ENCODE measurements at regions not wholly inside any gene's neighbourhood (a gene's known extent, or its start where the extent isn't known, plus 50 kb on each side); places are given as distances from the start of the nearest gene placed in this dataset.
"Not testable (repeated sequence)": the region's sequence is repeated elsewhere in the genome, so short reads cannot be mapped to it uniquely, and the experiment has no call there.

- no peaks in the 10 kb centered on the region for H3K79me2 ChIP-seq (ENCODE audit: insufficient read depth, low read depth)
- TF ChIP-seq CTCF (conservative IDR thresholded peaks at IDR 0.05; ENCODE audit: low read depth, low read length), result peak; percentile 61
- H3K4me1 ChIP-seq (ENCODE audit: low read depth, poor library complexity, severe bottlenecking), result no peaks in the 10 kb centered on the region
- no peak overlapping the region for H3K27ac ChIP-seq
- no peaks in the 10 kb centered on the region for H3K27me3 ChIP-seq (ENCODE audit: insufficient read depth, low read depth)
- no peak overlapping the region for H3K9ac ChIP-seq
- H3K4me3 ChIP-seq (IDR thresholded peaks at IDR 0.05; ENCODE audit: insufficient read depth, low read depth, low read length), result no peak overlapping the region
- H4K20me1 ChIP-seq (ENCODE audit: insufficient read depth), result no peaks in the 10 kb centered on the region
- H3K36me3 ChIP-seq (ENCODE audit: insufficient read depth), result no peaks in the 10 kb centered on the region
- no peak overlapping the region for H2AFZ ChIP-seq (ENCODE audit: low read depth)
- no peak overlapping the region for H3K4me2 ChIP-seq
These were observed 473.1 kb downstream of the TMEM121 start for GRCh38 chr14:105999361-106000028.

GRCh38 chr14:106000029-106000511 is 473.7 kb downstream of the TMEM121 start:
- not testable (repeated sequence) for H3K4me3 ChIP-seq (IDR thresholded peaks at IDR 0.05; ENCODE audit: insufficient read depth, low read depth, low read length); H3K9ac ChIP-seq; H3K4me1 ChIP-seq (ENCODE audit: low read depth, poor library complexity, severe bottlenecking); H3K36me3 ChIP-seq (ENCODE audit: insufficient read depth); H3K27ac ChIP-seq; H3K79me2 ChIP-seq (ENCODE audit: insufficient read depth, low read depth); H3K4me2 ChIP-seq; H4K20me1 ChIP-seq (ENCODE audit: insufficient read depth); H2AFZ ChIP-seq (ENCODE audit: low read depth); H3K27me3 ChIP-seq (ENCODE audit: insufficient read depth, low read depth)
- TF ChIP-seq CTCF (conservative IDR thresholded peaks at IDR 0.05; ENCODE audit: low read depth, low read length), result 0 out of 2 replicates have a peak, but pooled peaks have one; percentile 9

DNA sequence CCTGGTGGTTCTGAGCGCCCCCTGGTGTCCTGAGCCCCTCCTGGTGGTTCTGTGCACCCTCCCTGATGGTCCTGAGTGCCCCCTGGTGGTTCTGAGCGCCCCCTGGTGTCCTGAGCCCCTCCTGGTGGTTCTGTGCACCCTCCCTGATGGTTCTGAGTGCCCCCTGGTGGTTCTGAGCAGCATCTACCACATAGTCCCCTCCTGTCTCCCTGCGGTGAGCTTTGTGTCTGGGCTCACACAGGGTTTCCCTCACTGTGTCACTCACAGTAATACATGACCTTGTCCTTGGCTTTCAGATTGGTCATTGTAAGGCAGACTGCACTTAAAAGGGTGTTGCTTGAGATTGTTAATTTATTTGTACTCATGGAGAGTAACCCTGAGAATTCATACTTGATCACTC is 474.9 kb downstream of the TMEM121 start:
- H3K4me1 ChIP-seq (ENCODE audit: low read depth, poor library complexity, severe bottlenecking); H3K27ac ChIP-seq; H3K36me3 ChIP-seq (ENCODE audit: insufficient read depth); H2AFZ ChIP-seq (ENCODE audit: low read depth); H3K79me2 ChIP-seq (ENCODE audit: insufficient read depth, low read depth); H3K27me3 ChIP-seq (ENCODE audit: insufficient read depth, low read depth); H3K4me2 ChIP-seq; H3K4me3 ChIP-seq (IDR thresholded peaks at IDR 0.05; ENCODE audit: insufficient read depth, low read depth, low read length); H4K20me1 ChIP-seq (ENCODE audit: insufficient read depth); H3K9ac ChIP-seq: not testable (repeated sequence)

GRCh38 chr14:106003351-106003750 is 477.0 kb downstream of the TMEM121 start:
- Histone ChIP-seq H3K9ac (no peak overlapping the region), H3K4me3 (IDR thresholded peaks at IDR 0.05; ENCODE audit: insufficient read depth, low read depth, low read length) (no peak overlapping the region), H3K4me2 (no peak overlapping the region), H4K20me1 (ENCODE audit: insufficient read depth) (no peaks in the 10 kb centered on the region), H2AFZ (ENCODE audit: low read depth) (no peak overlapping the region), H3K36me3 (ENCODE audit: insufficient read depth) (no peaks in the 10 kb centered on the region), H3K27me3 (ENCODE audit: insufficient read depth, low read depth) (no peaks in the 10 kb centered on the region), H3K4me1 (ENCODE audit: low read depth, poor library complexity, severe bottlenecking) (no peaks in the 10 kb centered on the region), H3K79me2 (ENCODE audit: insufficient read depth, low read depth) (no peaks in the 10 kb centered on the region), H3K27ac (no peak overlapping the region)
- TF ChIP-seq CTCF (conservative IDR thresholded peaks at IDR 0.05; ENCODE audit: low read depth, low read length), result no peak

DNA sequence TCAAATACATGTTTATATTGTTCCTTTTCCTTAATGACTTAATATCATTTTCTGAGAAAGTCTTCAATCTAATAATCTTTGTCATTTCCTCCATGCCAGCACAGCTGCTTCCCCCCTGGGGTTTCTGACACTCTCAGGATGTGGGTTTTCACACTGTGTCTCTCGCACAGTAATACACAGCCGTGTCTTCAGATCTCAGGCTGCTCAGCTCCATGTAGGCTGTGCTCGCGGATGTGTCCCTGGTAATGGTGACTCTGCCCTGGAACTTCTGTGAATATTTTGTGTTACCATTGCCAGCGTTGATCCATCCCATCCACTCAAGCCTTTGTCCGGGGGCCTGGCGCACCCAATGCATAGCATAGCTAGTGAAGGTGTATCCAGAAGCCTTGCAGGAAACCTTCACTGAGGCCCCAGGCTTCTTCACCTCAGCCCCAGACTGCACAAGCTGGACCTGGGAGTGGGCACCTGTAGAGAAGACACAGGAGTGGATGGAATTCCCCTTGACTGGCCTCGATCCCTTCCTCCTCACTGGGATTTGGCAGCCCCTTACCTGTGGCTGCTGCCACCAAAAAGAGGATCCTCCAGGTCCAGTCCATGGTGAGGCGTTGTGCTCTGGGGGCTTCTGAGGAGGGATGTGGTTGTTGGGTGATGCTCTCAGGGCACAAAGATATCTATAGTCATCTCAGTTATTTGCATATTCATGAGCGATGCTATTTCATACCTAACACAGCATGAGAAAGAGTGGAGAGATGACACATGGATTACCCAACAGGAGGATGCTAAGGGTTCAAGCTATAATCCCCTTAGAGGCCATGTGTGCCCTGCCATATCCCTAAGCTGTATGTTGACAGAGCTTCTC is 478.8 kb downstream of the TMEM121 start:
- not testable (repeated sequence) for H4K20me1 ChIP-seq (ENCODE audit: insufficient read depth); H3K9ac ChIP-seq; H3K27me3 ChIP-seq (ENCODE audit: insufficient read depth, low read depth); H2AFZ ChIP-seq (ENCODE audit: low read depth); H3K79me2 ChIP-seq (ENCODE audit: insufficient read depth, low read depth); H3K4me1 ChIP-seq (ENCODE audit: low read depth, poor library complexity, severe bottlenecking); H3K4me3 ChIP-seq (IDR thresholded peaks at IDR 0.05; ENCODE audit: insufficient read depth, low read depth, low read length); H3K36me3 ChIP-seq (ENCODE audit: insufficient read depth); H3K27ac ChIP-seq; H3K4me2 ChIP-seq
